Naive thymus-derived CD4-positive, alpha-beta T cell (primary cell): ENCODE measurements at regions not wholly inside any gene's neighbourhood (a gene's known extent, or its start where the extent isn't known, plus 50 kb on each side); places are given as distances from the start of the nearest gene placed in this dataset.

Source experiments
- ATAC-seq: fragments of 150-1000 bp; cut with Tn5 transposase; 2 replicates; pipeline ENCODE4 v1.10.0; 2021; ENCODE audit warnings: mild to moderate bottlenecking, moderate library complexity
- CTCF ChIA-PET: fragments of 350-600 bp; sonication (Branson Sonifier 250); formaldehyde crosslinking; loops from one replicate; lab custom pipeline; 2021; ENCODE audit warnings: antibody characterized with exemption; lab: Charles Lee
- POLR2A ChIA-PET: fragments of 350-600 bp; sonication (Branson Sonifier 250); formaldehyde crosslinking; loops from one replicate; lab custom pipeline; 2021; ENCODE audit warnings: antibody characterized with exemption, inconsistent platforms; lab: Charles Lee
- DNase-seq, 9 donors: peaks; one replicate each; pipeline versions ENCODE4 v3.0.0 to v3.0.0-alpha.2; 2020 to 2022; ENCODE audit warnings: mixed read lengths in 1 of 9
- H3K27ac ChIP-seq: one replicate; pipeline ENCODE4 v1.7.0; 2013; ENCODE audit warnings: mild to moderate bottlenecking, low read depth, low read length, moderate library complexity
- H3K27me3 ChIP-seq, 2 donors: one replicate each; pipeline ENCODE4 v1.7.0; 2013; ENCODE audit warnings: low read length in 2 of 2, mild to moderate bottlenecking in 2 of 2, moderate library complexity in 2 of 2; ENCODE audit not compliant: control insufficient read depth in 2 of 2, insufficient read depth in 2 of 2
- H3K36me3 ChIP-seq, 3 experiments: 1 replicate in 2 of 3; 2 replicates in 1 of 3; pipeline ENCODE4 v1.7.0; 2013; ENCODE audit warnings: low read length in 3 of 3, mild to moderate bottlenecking in 3 of 3, moderate library complexity in 1 of 3; ENCODE audit not compliant: insufficient read depth in 3 of 3, control insufficient read depth in 2 of 3
- H3K4me1 ChIP-seq, 2 donors: one replicate each; pipeline ENCODE4 v1.7.0; 2013; ENCODE audit warnings: low read length in 2 of 2, mild to moderate bottlenecking in 2 of 2, moderate library complexity in 1 of 2; ENCODE audit not compliant: control insufficient read depth in 2 of 2, insufficient read depth in 2 of 2
- H3K4me3 ChIP-seq: 2 replicates; pipeline ENCODE4 v1.7.0; 2013; ENCODE audit warnings: mild to moderate bottlenecking, low read length
- H3K9me3 ChIP-seq, 3 experiments: 1 replicate in 2 of 3; 2 replicates in 1 of 3; pipeline ENCODE4 v1.7.0; 2013; ENCODE audit warnings: low read length in 3 of 3; ENCODE audit not compliant: control insufficient read depth in 2 of 3
- H3K27ac Mint-ChIP-seq, 9 donors: one replicate each; pipeline ENCODE4 v1.8.0; 2020 to 2022; ENCODE audit warnings: mixed read lengths in 9 of 9, mild to moderate bottlenecking in 8 of 9, moderate library complexity in 5 of 9, inconsistent platforms in 2 of 9
- H3K27me3 Mint-ChIP-seq, 5 donors: one replicate each; pipeline ENCODE4 v1.8.0; 2021 to 2022; ENCODE audit warnings: mixed read lengths in 5 of 5, mild to moderate bottlenecking in 1 of 5
- H3K36me3 Mint-ChIP-seq, 5 donors: one replicate each; pipeline ENCODE4 v1.8.0; 2020 to 2022; ENCODE audit warnings: mixed read lengths in 5 of 5, mild to moderate bottlenecking in 3 of 5, inconsistent platforms in 1 of 5
- H3K4me1 Mint-ChIP-seq, 7 donors: one replicate each; pipeline ENCODE4 v1.8.0; 2020 to 2022; ENCODE audit warnings: mixed read lengths in 7 of 7, mild to moderate bottlenecking in 3 of 7, inconsistent platforms in 1 of 7
- H3K4me3 Mint-ChIP-seq, 10 donors: one replicate each; pipeline ENCODE4 v1.8.0; 2020 to 2022; ENCODE audit warnings: mild to moderate bottlenecking in 10 of 10, mixed read lengths in 10 of 10, moderate library complexity in 6 of 10, inconsistent platforms in 2 of 10
- H3K9me3 Mint-ChIP-seq, 11 donors: one replicate each; pipeline ENCODE4 v1.8.0; 2020 to 2022; ENCODE audit warnings: mixed read lengths in 11 of 11, mild to moderate bottlenecking in 4 of 11, inconsistent platforms in 1 of 11, moderate library complexity in 1 of 11
- intact Hi-C, 2 donors: fragments of 100-400 bp; cut with micrococcal nuclease; formaldehyde crosslinking; loops; one replicate each; pipeline ENCODE4 v1.15.1; 2023

DNA sequence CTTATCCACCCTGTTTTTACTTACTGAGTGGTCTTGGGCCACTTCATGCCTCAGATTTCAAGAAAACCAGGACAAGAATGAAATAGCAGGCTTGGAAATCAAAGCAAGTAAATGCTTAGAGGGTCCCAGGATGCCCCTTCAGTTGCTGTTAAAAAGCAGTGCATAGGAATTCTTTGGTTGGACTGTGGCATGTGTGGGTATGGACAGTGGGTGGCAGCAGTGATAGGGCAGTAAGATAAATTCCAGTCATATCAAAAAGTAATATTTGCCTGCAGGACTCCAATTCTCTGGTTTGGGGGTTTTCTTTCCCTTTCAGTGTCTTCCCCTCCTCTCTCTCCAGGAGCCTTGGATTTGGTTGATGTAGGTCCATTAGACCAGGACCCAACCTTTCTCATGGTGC, 306.7 kb upstream of the CLINT1 start:
- no peaks in the 10 kb centered on the region for H3K9me3 ChIP-seq
- DNase-seq (no peak), ATAC-seq (no peak)
- Mint-ChIP-seq H3K4me3 (no peak overlapping the region), H3K27ac (no peak overlapping the region), H3K27me3 (peaks cover 3 to 9% (median 5%) of the 10 kb centered on the region in 5 donors), H3K9me3 (no peaks in the 10 kb centered on the region), H3K36me3 (no peaks in the 10 kb centered on the region), H3K4me1 (no peaks in the 10 kb centered on the region)
- intact Hi-C loops = no loop called here
- H3K36me3 ChIP-seq = no peaks in the 10 kb centered on the region
- H3K27me3 ChIP-seq = no peaks in the 10 kb centered on the region
- no peak overlapping the region for H3K4me3 ChIP-seq
- H3K27ac ChIP-seq = no peak overlapping the region
- H3K4me1 ChIP-seq = no peaks in the 10 kb centered on the region
- POLR2A ChIA-PET = no interaction called here
- CTCF ChIA-PET = no interaction called here

DNA sequence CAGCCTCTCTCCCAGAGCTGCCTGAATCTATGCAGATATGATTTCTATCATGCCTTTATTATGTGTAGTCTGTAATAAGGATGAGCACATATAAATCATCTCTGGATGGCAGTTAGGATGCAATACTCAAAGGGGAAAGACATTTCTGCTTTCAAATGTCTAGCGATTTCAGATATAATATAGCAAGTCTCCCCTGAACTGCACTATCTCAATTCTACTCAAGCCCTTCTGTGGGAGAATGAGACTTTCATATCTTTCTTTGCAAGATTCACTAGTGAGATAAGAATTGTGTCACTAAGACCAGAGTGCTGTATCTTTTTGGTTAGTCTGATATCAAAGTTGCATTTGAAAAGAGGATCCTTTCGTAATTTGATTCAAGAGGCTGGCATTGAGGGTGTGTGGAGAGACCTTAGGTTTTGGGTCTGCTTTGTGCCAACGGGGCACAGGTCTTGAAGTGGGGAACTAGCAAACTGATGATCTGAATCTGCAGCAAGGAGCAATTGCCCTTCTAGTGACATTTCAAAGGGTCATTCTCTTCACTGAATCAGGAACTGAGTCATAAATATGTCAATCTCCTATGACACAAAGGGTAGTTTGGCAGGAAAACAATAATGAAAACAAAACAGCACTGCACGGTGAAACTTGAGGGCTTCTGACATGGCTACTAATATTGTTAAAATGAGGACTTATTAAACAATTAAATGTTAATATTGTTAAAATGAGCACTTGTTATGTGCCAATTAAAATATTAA, 305.5 kb upstream of the CLINT1 start:
- intact Hi-C loops = no loop called here
- H3K36me3 ChIP-seq = no peaks in the 10 kb centered on the region
- DNase-seq (no peak), ATAC-seq (no peak)
- Mint-ChIP-seq H3K9me3 (no peaks in the 10 kb centered on the region), H3K4me1 (no peaks in the 10 kb centered on the region), H3K36me3 (no peaks in the 10 kb centered on the region), H3K4me3 (no peak overlapping the region), H3K27ac (no peak overlapping the region), H3K27me3 (peaks cover 3 to 9% (median 5%) of the 10 kb centered on the region in 5 donors)
- H3K27ac ChIP-seq = no peak overlapping the region
- ChIA-PET POLR2A (no interaction called here), CTCF (no interaction called here)
- H3K4me1 ChIP-seq = no peaks in the 10 kb centered on the region
- H3K27me3 ChIP-seq = no peaks in the 10 kb centered on the region
- no peaks in the 10 kb centered on the region for H3K9me3 ChIP-seq
- H3K4me3 ChIP-seq = no peak overlapping the region

DNA sequence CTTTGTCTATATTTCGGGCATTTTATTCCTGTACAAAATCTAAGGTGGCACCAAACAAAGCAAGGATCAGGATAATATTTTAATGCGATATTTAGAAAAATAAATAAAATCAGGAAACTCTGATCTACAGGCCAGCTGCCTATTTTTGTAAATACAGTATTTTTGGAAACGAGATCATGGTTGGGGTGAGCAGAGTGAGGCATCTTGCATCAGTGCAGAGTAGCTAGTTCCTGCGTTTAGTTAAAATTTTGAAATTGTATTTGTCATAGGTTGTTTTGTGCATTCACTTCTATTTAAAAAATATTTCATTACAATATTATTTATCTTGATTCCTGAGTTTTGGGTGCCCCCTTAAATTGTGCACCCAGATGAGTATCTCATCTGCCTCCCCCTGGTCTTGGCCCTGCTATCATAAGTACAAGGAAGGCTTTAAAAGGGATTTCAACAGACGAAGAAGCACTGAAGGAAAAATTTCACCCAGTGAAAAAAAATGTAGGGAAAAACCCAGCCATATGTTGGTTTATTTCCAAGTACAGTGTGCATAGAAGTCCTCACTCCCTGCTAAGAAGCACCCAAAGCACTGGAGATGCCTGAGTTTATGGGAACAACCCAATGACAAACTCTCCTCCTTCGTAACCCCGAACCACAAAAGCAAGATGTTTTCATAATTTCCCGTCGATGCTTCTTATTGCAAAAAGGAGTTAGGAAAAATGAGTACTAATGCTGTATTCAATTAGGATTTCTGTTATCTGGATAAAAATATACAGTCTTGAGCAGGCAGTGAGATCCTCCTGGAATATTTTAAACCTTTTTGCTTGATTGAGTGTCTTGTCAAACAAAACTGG, 304.7 kb upstream of the CLINT1 start:
- Mint-ChIP-seq H3K27ac (no peak overlapping the region), H3K9me3 (no peaks in the 10 kb centered on the region), H3K4me3 (no peak overlapping the region), H3K36me3 (no peaks in the 10 kb centered on the region), H3K27me3 (peaks cover 3 to 9% (median 5%) of the 10 kb centered on the region in 5 donors), H3K4me1 (no peaks in the 10 kb centered on the region)
- intact Hi-C loops = no loop called here
- Histone ChIP-seq H3K9me3 (no peaks in the 10 kb centered on the region), H3K36me3 (no peaks in the 10 kb centered on the region), H3K27me3 (no peaks in the 10 kb centered on the region), H3K4me1 (no peaks in the 10 kb centered on the region), H3K4me3 (no peak overlapping the region), H3K27ac (no peak overlapping the region)
- ChIA-PET POLR2A (no interaction called here), CTCF (no interaction called here)
- ATAC-seq = no peak
- no peak for DNase-seq

DNA sequence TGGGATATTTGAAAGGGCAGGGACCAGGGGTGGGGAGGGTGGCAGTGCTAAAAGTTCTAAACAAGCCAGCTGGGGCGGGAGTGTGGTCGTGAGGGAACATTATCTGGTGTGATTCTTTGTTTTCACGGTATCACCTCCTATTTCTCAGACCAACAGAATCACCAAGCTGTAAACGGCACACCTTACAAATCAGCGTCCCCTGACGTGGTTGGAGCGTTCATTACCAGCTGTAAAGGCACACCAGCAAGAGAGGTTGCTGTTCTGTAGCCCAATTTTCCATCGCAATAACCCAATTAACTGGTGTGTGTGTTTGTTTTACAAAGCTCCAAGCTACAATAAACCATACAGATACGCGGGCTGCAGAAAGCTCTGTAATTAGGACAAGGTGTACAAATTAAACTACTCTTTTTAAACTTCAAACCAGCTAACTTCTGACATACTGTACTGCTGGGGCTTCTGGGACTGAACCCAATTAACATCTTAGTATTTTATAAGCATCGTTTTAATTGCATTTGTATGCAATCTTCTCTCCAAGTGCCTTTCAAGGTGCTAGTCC, 303.6 kb upstream of the CLINT1 start:
- H3K4me1 ChIP-seq = no peaks in the 10 kb centered on the region
- Mint-ChIP-seq H3K27me3 (peaks cover 3 to 12% (median 9%) of the 10 kb centered on the region in 5 donors), H3K4me3 (no peak overlapping the region), H3K9me3 (peaks cover 0 to 2% (median 0%) of the 10 kb centered on the region in 11 donors), H3K36me3 (no peaks in the 10 kb centered on the region), H3K27ac (no peak overlapping the region), H3K4me1 (no peaks in the 10 kb centered on the region)
- no peak overlapping the region for H3K4me3 ChIP-seq
- DNase-seq (no peak), ATAC-seq (no peak)
- H3K9me3 ChIP-seq = no peaks in the 10 kb centered on the region
- ChIA-PET CTCF (interaction anchor here (1.1 kb wide), 1 partner anchor 12 kb away, joined by 4 read pairs; no protein-coding TSS in a partner anchor), POLR2A (no interaction called here)
- intact Hi-C loops = no loop called here
- no peaks in the 10 kb centered on the region for H3K36me3 ChIP-seq
- H3K27ac ChIP-seq = no peak overlapping the region
- H3K27me3 ChIP-seq = no peaks in the 10 kb centered on the region

DNA sequence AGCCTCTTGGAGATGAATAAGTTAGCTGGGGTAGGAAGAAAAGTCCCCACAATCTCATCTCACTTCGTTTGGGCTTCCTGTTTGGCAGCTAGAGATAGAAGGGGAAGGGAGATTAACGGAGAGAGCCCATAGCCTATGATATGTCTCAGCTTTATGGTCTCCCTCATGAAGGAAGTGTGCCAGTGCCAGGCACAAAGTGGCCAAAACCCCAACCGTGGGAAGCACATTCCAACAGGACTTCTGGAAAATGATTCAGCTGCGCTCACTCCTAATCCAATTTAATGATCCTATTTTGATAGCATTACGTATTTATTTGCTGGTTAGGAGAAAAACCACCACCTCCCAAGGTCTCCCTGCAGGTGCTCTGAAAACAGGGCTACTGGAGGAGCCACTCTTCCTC, 303.1 kb upstream of the CLINT1 start:
- Histone ChIP-seq H3K36me3 (no peaks in the 10 kb centered on the region), H3K4me1 (no peaks in the 10 kb centered on the region), H3K9me3 (no peaks in the 10 kb centered on the region), H3K4me3 (no peak overlapping the region), H3K27ac (no peak overlapping the region), H3K27me3 (no peaks in the 10 kb centered on the region)
- ATAC-seq (no peak), DNase-seq (no peak)
- intact Hi-C loops = no loop called here
- CTCF ChIA-PET = interaction anchor here (1.1 kb wide), 1 partner anchor 13 kb away, joined by 4 read pairs; no protein-coding TSS in a partner anchor
- POLR2A ChIA-PET = no interaction called here
- H3K4me3 Mint-ChIP-seq = no peak overlapping the region
- H3K9me3 Mint-ChIP-seq = peaks cover 0 to 2% (median 0%) of the 10 kb centered on the region in 11 donors
- no peaks in the 10 kb centered on the region for H3K36me3 Mint-ChIP-seq
- peaks cover 4 to 12% (median 9%) of the 10 kb centered on the region in 5 donors for H3K27me3 Mint-ChIP-seq
- H3K27ac Mint-ChIP-seq = no peak overlapping the region
- no peaks in the 10 kb centered on the region for H3K4me1 Mint-ChIP-seq

DNA sequence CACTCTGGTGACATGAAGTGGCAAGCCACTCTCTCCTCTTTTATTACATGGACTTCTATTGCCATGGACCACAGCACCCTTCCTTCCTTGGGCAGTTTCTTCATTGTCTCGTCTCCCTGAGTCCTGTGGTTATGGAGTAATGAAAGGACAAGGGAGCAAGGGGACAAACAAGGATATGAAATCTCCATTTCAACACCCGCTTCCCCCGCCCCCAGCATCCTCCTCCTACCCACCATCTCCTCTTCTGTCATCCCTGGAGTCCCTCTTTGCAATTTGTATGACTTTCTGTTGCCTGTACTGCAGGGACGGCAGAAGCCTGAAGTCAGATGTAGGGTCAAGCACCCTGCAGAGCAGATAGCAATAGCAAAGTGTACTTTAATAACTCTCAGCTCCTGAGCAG, 300.7 kb upstream of the CLINT1 start:
- Histone ChIP-seq H3K27ac (no peak overlapping the region), H3K4me1 (no peaks in the 10 kb centered on the region), H3K36me3 (no peaks in the 10 kb centered on the region), H3K27me3 (no peaks in the 10 kb centered on the region), H3K4me3 (no peak overlapping the region), H3K9me3 (no peaks in the 10 kb centered on the region)
- no peak for ATAC-seq
- ChIA-PET CTCF (no interaction called here), POLR2A (no interaction called here)
- Mint-ChIP-seq H3K27ac (no peak overlapping the region), H3K4me3 (no peak overlapping the region), H3K9me3 (peaks cover 0 to 2% (median 0%) of the 10 kb centered on the region in 11 donors), H3K27me3 (peaks cover 0 to 13% (median 11%) of the 10 kb centered on the region in 5 donors), H3K36me3 (no peaks in the 10 kb centered on the region), H3K4me1 (no peaks in the 10 kb centered on the region)
- DNase-seq = no peak
- intact Hi-C loops = no loop called here
